Left renal cortex interstitium (tissue), 4 donors: ENCODE measurements at regions not wholly inside any gene's neighbourhood (a gene's known extent, or its start where the extent isn't known, plus 50 kb on each side); places are given as distances from the start of the nearest gene placed in this dataset.
"Not testable (repeated sequence)": the region's sequence is repeated elsewhere in the genome, so short reads cannot be mapped to it uniquely, and the experiment has no call there.

Source experiments
- DNase-seq, 4 donors: peaks; one replicate each; pipeline ENCODE4 v3.0.0-alpha.2; 2013; ENCODE audit warnings: low read depth in 4 of 4, low spot score in 2 of 4, missing footprints in 1 of 4

GRCh38 chr3:127069814-127070440 is 87.0 kb downstream of the PLXNA1 start:
- DNase-seq, result no peak

GRCh38 chr3:127070776-127071175 is 87.9 kb downstream of the PLXNA1 start:
- no peak for DNase-seq

- DNase-seq, result no peak
These were observed 88.7 kb downstream of the PLXNA1 start for GRCh38 chr3:127071597-127072001.

- no peak for DNase-seq
These were observed 89.4 kb downstream of the PLXNA1 start for GRCh38 chr3:127072221-127072771.

GRCh38 chr3:127072971-127073783 is 90.3 kb downstream of the PLXNA1 start:
- no peak for DNase-seq

- DNase-seq, result no peak
These were observed 91.3 kb downstream of the PLXNA1 start for GRCh38 chr3:127073941-127074820.

- DNase-seq, result no peak
These were observed 92.0 kb downstream of the PLXNA1 start for GRCh38 chr3:127074900-127075360.

- not testable (repeated sequence) for DNase-seq
These were observed 93.5 kb downstream of the PLXNA1 start for GRCh38 chr3:127076166-127076992.

- no peak for DNase-seq
These were observed 94.2 kb downstream of the PLXNA1 start for GRCh38 chr3:127077068-127077467.

GRCh38 chr3:127077505-127078064 is 94.7 kb downstream of the PLXNA1 start:
- no peak for DNase-seq

- DNase-seq, result no peak
These were observed 95.7 kb downstream of the PLXNA1 start for GRCh38 chr3:127078626-127079025.

- DNase-seq, result no peak
These were observed 96.3 kb downstream of the PLXNA1 start for GRCh38 chr3:127079211-127079610.

GRCh38 chr3:127081001-127081720 is 98.2 kb downstream of the PLXNA1 start:
- DNase-seq, result no peak

- no peak for DNase-seq
These were observed 99.2 kb downstream of the PLXNA1 start for GRCh38 chr3:127082066-127082465.

GRCh38 chr3:127083778-127084397 is 101.0 kb downstream of the PLXNA1 start:
- DNase-seq, result no peak

- DNase-seq, result no peak
These were observed 101.6 kb downstream of the PLXNA1 start for GRCh38 chr3:127084401-127084990.

GRCh38 chr3:127085576-127085975 is 102.7 kb downstream of the PLXNA1 start:
- no peak for DNase-seq

GRCh38 chr3:127086591-127086990 is 103.7 kb downstream of the PLXNA1 start:
- not testable (repeated sequence) for DNase-seq
